Activated T-helper 1 cell treated with anti-CD3 and anti-CD28 coated beads, Interleukin-12 subunit alpha, Interleukin-12 subunit beta, Interleukin-2, Interleukin-4 antibody, amounts not matched to agents 30 ng/mL and 10 ng/mL and 1 ng/mL, durations not matched to agents 14 hours and 24 hours and 36 hours (primary cell): ENCODE measurements at regions not wholly inside any gene's neighbourhood (a gene's known extent, or its start where the extent isn't known, plus 50 kb on each side); places are given as distances from the start of the nearest gene placed in this dataset.

ENCODE experiments used
- DNase-seq: peaks from one replicate; pipeline ENCODE4 v3.0.0; 2021; ENCODE audit warnings: low spot score
- H3K27ac Mint-ChIP-seq: one replicate; pipeline ENCODE4 v1.8.0; 2021; ENCODE audit warnings: mild to moderate bottlenecking, mixed read lengths
- H3K27me3 Mint-ChIP-seq: one replicate; pipeline ENCODE4 v1.8.0; 2022; ENCODE audit warnings: mild to moderate bottlenecking, moderate library complexity, mixed read lengths; ENCODE audit not compliant: insufficient read depth
- H3K36me3 Mint-ChIP-seq: one replicate; pipeline ENCODE4 v1.8.0; 2021; ENCODE audit warnings: low read depth, mixed read lengths
- H3K4me1 Mint-ChIP-seq: one replicate; pipeline ENCODE4 v1.8.0; 2021; ENCODE audit warnings: low read depth, mixed read lengths
- H3K4me3 Mint-ChIP-seq: one replicate; pipeline ENCODE4 v1.8.0; 2021; ENCODE audit warnings: mild to moderate bottlenecking, moderate library complexity, mixed read lengths
- H3K9me3 Mint-ChIP-seq: one replicate; pipeline ENCODE4 v1.8.0; 2021; ENCODE audit warnings: mixed read lengths
- intact Hi-C: fragments of 100-400 bp; cut with micrococcal nuclease; formaldehyde crosslinking; loops from one replicate; pipeline ENCODE4 v1.15.1; 2024

GRCh38 chr11:104435494-104435893 is 271.5 kb upstream of the PDGFD start:
- Mint-ChIP-seq H3K4me1 (no peaks in the 10 kb centered on the region), H3K9me3 (no peaks in the 10 kb centered on the region), H3K36me3 (no peaks in the 10 kb centered on the region), H3K27me3 (peaks cover 2% of the 10 kb centered on the region), H3K27ac (no peak overlapping the region), H3K4me3 (no peak overlapping the region)
- DNase-seq = no peak
- intact Hi-C loops = no loop called here

- peaks cover 2% of the 10 kb centered on the region for H3K27me3 Mint-ChIP-seq
- H3K9me3 Mint-ChIP-seq = no peaks in the 10 kb centered on the region
- H3K4me1 Mint-ChIP-seq = no peaks in the 10 kb centered on the region
- intact Hi-C loops = no loop called here
- DNase-seq = no peak
- no peak overlapping the region for H3K27ac Mint-ChIP-seq
- H3K4me3 Mint-ChIP-seq = no peak overlapping the region
- H3K36me3 Mint-ChIP-seq = no peaks in the 10 kb centered on the region
These were observed 269.8 kb upstream of the PDGFD start for GRCh38 chr11:104433751-104434150.

- Mint-ChIP-seq H3K36me3 (no peaks in the 10 kb centered on the region), H3K9me3 (no peaks in the 10 kb centered on the region), H3K27me3 (peaks cover 2% of the 10 kb centered on the region)
These were observed 269.0 kb upstream of the PDGFD start for GRCh38 chr11:104432981-104433380.

GRCh38 chr11:104432526-104432925 is 268.6 kb upstream of the PDGFD start:
- Mint-ChIP-seq H3K4me3 (no peak overlapping the region), H3K27me3 (peaks cover 2% of the 10 kb centered on the region), H3K9me3 (no peaks in the 10 kb centered on the region), H3K27ac (no peak overlapping the region), H3K36me3 (no peaks in the 10 kb centered on the region), H3K4me1 (no peaks in the 10 kb centered on the region)
- intact Hi-C loops = no loop called here
- DNase-seq = no peak

More at GRCh38 chr11:104432981-104433380, 269.0 kb upstream of the PDGFD start:
- H3K4me1 Mint-ChIP-seq = no peaks in the 10 kb centered on the region
- intact Hi-C loops = no loop called here
- H3K27ac Mint-ChIP-seq = no peak overlapping the region
- H3K4me3 Mint-ChIP-seq = no peak overlapping the region
- no peak for DNase-seq

GRCh38 chr11:104422324-104422944 is 258.5 kb upstream of the PDGFD start:
- Mint-ChIP-seq H3K9me3 (no peaks in the 10 kb centered on the region), H3K27me3 (no peaks in the 10 kb centered on the region), H3K4me3 (no peak overlapping the region), H3K4me1 (no peaks in the 10 kb centered on the region), H3K27ac (no peak overlapping the region), H3K36me3 (no peaks in the 10 kb centered on the region)
- intact Hi-C loops = no loop called here
- no peak for DNase-seq

GRCh38 chr11:104410336-104410735 is 246.4 kb upstream of the PDGFD start:
- Mint-ChIP-seq H3K36me3 (no peaks in the 10 kb centered on the region), H3K27me3 (peaks cover 2% of the 10 kb centered on the region), H3K4me3 (no peak overlapping the region), H3K9me3 (no peaks in the 10 kb centered on the region), H3K4me1 (no peaks in the 10 kb centered on the region), H3K27ac (no peak overlapping the region)
- no peak for DNase-seq
- intact Hi-C loops = no loop called here

- Mint-ChIP-seq H3K4me3 (no peak overlapping the region), H3K36me3 (no peaks in the 10 kb centered on the region), H3K27me3 (no peaks in the 10 kb centered on the region), H3K27ac (no peak overlapping the region), H3K4me1 (no peaks in the 10 kb centered on the region), H3K9me3 (no peaks in the 10 kb centered on the region)
- intact Hi-C loops = no loop called here
- DNase-seq = no peak
These were observed 244.7 kb upstream of the PDGFD start for GRCh38 chr11:104408630-104409029.

- intact Hi-C loops = no loop called here
- H3K4me3 Mint-ChIP-seq = no peak overlapping the region
- no peak for DNase-seq
- H3K36me3 Mint-ChIP-seq = no peaks in the 10 kb centered on the region
- H3K27ac Mint-ChIP-seq = no peak overlapping the region
- H3K4me1 Mint-ChIP-seq = no peaks in the 10 kb centered on the region
- peaks cover 2% of the 10 kb centered on the region for H3K27me3 Mint-ChIP-seq
- H3K9me3 Mint-ChIP-seq = no peaks in the 10 kb centered on the region
These were observed 241.3 kb upstream of the PDGFD start for GRCh38 chr11:104405277-104405676.

GRCh38 chr11:104404231-104405175 is 240.6 kb upstream of the PDGFD start:
- intact Hi-C loops = no loop called here
- H3K9me3 Mint-ChIP-seq = no peaks in the 10 kb centered on the region
- H3K27me3 Mint-ChIP-seq = peaks cover 2% of the 10 kb centered on the region
- H3K36me3 Mint-ChIP-seq = no peaks in the 10 kb centered on the region
- DNase-seq = no peak
- no peak overlapping the region for H3K27ac Mint-ChIP-seq
- H3K4me1 Mint-ChIP-seq = no peaks in the 10 kb centered on the region
- no peak overlapping the region for H3K4me3 Mint-ChIP-seq

GRCh38 chr11:104402812-104403521 is 239.0 kb upstream of the PDGFD start:
- no peaks in the 10 kb centered on the region for H3K4me1 Mint-ChIP-seq
- DNase-seq = no peak
- H3K9me3 Mint-ChIP-seq = no peaks in the 10 kb centered on the region
- peaks cover 2% of the 10 kb centered on the region for H3K27me3 Mint-ChIP-seq
- H3K27ac Mint-ChIP-seq = no peak overlapping the region
- intact Hi-C loops = no loop called here
- H3K4me3 Mint-ChIP-seq = no peak overlapping the region
- no peaks in the 10 kb centered on the region for H3K36me3 Mint-ChIP-seq

- Mint-ChIP-seq H3K36me3 (no peaks in the 10 kb centered on the region), H3K27ac (no peak overlapping the region), H3K4me1 (no peaks in the 10 kb centered on the region), H3K9me3 (no peaks in the 10 kb centered on the region), H3K27me3 (no peaks in the 10 kb centered on the region), H3K4me3 (no peak overlapping the region)
- intact Hi-C loops = no loop called here
- DNase-seq = no peak
These were observed 230.6 kb upstream of the PDGFD start for GRCh38 chr11:104394508-104394907.

GRCh38 chr11:104390651-104391050 is 226.7 kb upstream of the PDGFD start:
- H3K27me3 Mint-ChIP-seq = no peaks in the 10 kb centered on the region
- DNase-seq = no peak
- H3K36me3 Mint-ChIP-seq = no peaks in the 10 kb centered on the region
- no peak overlapping the region for H3K27ac Mint-ChIP-seq
- no peaks in the 10 kb centered on the region for H3K9me3 Mint-ChIP-seq
- intact Hi-C loops = no loop called here
- no peak overlapping the region for H3K4me3 Mint-ChIP-seq
- H3K4me1 Mint-ChIP-seq = no peaks in the 10 kb centered on the region

- no peak overlapping the region for H3K4me3 Mint-ChIP-seq
- intact Hi-C loops = no loop called here
- H3K27me3 Mint-ChIP-seq = no peaks in the 10 kb centered on the region
- H3K27ac Mint-ChIP-seq = no peak overlapping the region
- H3K4me1 Mint-ChIP-seq = no peaks in the 10 kb centered on the region
- no peaks in the 10 kb centered on the region for H3K36me3 Mint-ChIP-seq
- no peak for DNase-seq
- H3K9me3 Mint-ChIP-seq = no peaks in the 10 kb centered on the region
These were observed 221.9 kb upstream of the PDGFD start for GRCh38 chr11:104385884-104386283.
